Caco-2 (cell line): ENCODE measurements at regions not wholly inside any gene's neighbourhood (a gene's known extent, or its start where the extent isn't known, plus 50 kb on each side); places are given as distances from the start of the nearest gene placed in this dataset.

Experiments
- BruUV-seq: library from RNA; stranded (reverse); fragments of 400-500 nt; replicated peaks from 2 replicates; lab custom pipeline; 2021; lab: Mats Ljungman, UMichigan
- CTCF ChIA-PET: fragments of 300-600 bp; sonication (Branson Sonifier 250); formaldehyde crosslinking; loops from one replicate; lab custom pipeline; 2022; ENCODE audit warnings: antibody characterized with exemption; lab: Charles Lee
- POLR2A ChIA-PET: fragments of 300-600 bp; sonication (Branson Sonifier 250); formaldehyde crosslinking; loops from one replicate; lab custom pipeline; 2022; ENCODE audit warnings: antibody characterized with exemption; lab: Charles Lee
- DNase-seq, 2 experiments: peaks; one replicate each; pipeline versions ENCODE4 v3.0.0 to v3.0.0-alpha.2; 2020 to 2022
- H3K27me3 ChIP-seq: replicated peaks from 2 replicates; pipeline ENCODE4 v1.6.0; 2011; ENCODE audit warnings: low read length; ENCODE audit not compliant: control insufficient read depth, insufficient read depth
- H3K36me3 ChIP-seq: 2 replicates; pipeline ENCODE4 v1.5.1; 2011; ENCODE audit warnings: low read length; ENCODE audit not compliant: control insufficient read depth, insufficient read depth
- H3K4me1 ChIP-seq: fragments of 250-450 bp; sonication (Bioruptor Pico); 2 replicates; pipeline ENCODE4 v1.5.1; 2020; ENCODE audit warnings: mild to moderate bottlenecking
- H3K4me3 ChIP-seq: 2 replicates; pipeline ENCODE4 v1.5.1; 2011; ENCODE audit warnings: low read depth, mild to moderate bottlenecking, control low read depth, low read length
- H3K9me3 ChIP-seq: fragments of 250-450 bp; sonication (Bioruptor Pico); 2 replicates; pipeline ENCODE4 v1.5.1; 2020; ENCODE audit warnings: mild to moderate bottlenecking, moderate library complexity
- H3K27ac Mint-ChIP-seq: one replicate; pipeline ENCODE4 v1.8.0; 2022; ENCODE audit warnings: mixed read lengths; ENCODE audit not compliant: unreplicated experiment
- H3K27me3 Mint-ChIP-seq: one replicate; pipeline ENCODE4 v1.8.0; 2022; ENCODE audit warnings: mixed read lengths; ENCODE audit not compliant: insufficient read depth, unreplicated experiment
- H3K36me3 Mint-ChIP-seq: one replicate; pipeline ENCODE4 v1.8.0; 2022; ENCODE audit warnings: mild to moderate bottlenecking, mixed read lengths; ENCODE audit not compliant: insufficient read depth, unreplicated experiment
- H3K4me1 Mint-ChIP-seq: one replicate; pipeline ENCODE4 v1.8.0; 2022; ENCODE audit warnings: low read depth, mixed read lengths; ENCODE audit not compliant: unreplicated experiment
- H3K4me3 Mint-ChIP-seq: one replicate; pipeline ENCODE4 v1.8.0; 2022; ENCODE audit warnings: mild to moderate bottlenecking, moderate library complexity, mixed read lengths; ENCODE audit not compliant: unreplicated experiment
- H3K9me3 Mint-ChIP-seq: one replicate; pipeline ENCODE4 v1.8.0; 2022; ENCODE audit warnings: mixed read lengths; ENCODE audit not compliant: unreplicated experiment
- intact Hi-C: fragments of 100-400 bp; cut with micrococcal nuclease; formaldehyde crosslinking; loops from one replicate; pipeline ENCODE4 v1.10.0; 2022; ENCODE audit not compliant: unreplicated experiment
- TF ChIP-seq, protein P1 (sequence below), 2 experiments: fragments of 200-600 bp in 1 of 2; IDR thresholded peaks; 1 replicate in 1 of 2; 2 replicates in 1 of 2; pipeline versions ENCODE4 v1.5.1 to v1.8.0; 2011 to 2022; ENCODE audit warnings: antibody characterized with exemption in 1 of 2, control low read depth in 1 of 2, inconsistent platforms in 1 of 2, low read depth in 1 of 2, low read length in 1 of 2, mild to moderate bottlenecking in 1 of 2, moderate library complexity in 1 of 2; ENCODE audit not compliant: insufficient read depth in 1 of 2, severe bottlenecking in 1 of 2, unreplicated experiment in 1 of 2

DNA sequence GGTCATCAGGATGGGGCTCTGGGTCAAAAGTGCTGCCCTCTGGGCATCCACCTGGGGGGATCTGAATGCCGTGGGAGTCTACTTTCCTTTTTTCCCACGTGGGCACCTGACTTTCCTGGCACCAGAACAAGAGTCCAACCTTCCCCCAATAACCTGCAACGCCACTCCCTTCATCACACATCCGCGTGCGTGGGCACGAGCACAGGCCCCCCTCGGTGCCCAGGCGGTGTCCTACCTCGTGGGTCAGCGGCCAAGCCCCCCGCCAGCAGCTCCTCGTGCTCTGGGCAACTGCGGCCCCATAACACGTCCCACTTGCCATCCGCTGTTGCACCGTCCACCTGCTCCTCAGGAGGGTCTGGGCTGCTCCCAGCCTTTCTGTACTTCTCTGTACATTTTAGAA is 87.0 kb downstream of the YTHDF1 start:
- H3K4me3 ChIP-seq = no peak overlapping the region
- no peaks in the 10 kb centered on the region for H3K36me3 ChIP-seq
- no peaks in the 10 kb centered on the region for H3K4me1 ChIP-seq
- Mint-ChIP-seq H3K36me3 (no peaks in the 10 kb centered on the region), H3K4me1 (no peaks in the 10 kb centered on the region), H3K4me3 (no peak overlapping the region), H3K27ac (no peak overlapping the region), H3K27me3 (peaks cover 28% of the 10 kb centered on the region), H3K9me3 (no peaks in the 10 kb centered on the region)
- TF ChIP-seq, protein P1, sequence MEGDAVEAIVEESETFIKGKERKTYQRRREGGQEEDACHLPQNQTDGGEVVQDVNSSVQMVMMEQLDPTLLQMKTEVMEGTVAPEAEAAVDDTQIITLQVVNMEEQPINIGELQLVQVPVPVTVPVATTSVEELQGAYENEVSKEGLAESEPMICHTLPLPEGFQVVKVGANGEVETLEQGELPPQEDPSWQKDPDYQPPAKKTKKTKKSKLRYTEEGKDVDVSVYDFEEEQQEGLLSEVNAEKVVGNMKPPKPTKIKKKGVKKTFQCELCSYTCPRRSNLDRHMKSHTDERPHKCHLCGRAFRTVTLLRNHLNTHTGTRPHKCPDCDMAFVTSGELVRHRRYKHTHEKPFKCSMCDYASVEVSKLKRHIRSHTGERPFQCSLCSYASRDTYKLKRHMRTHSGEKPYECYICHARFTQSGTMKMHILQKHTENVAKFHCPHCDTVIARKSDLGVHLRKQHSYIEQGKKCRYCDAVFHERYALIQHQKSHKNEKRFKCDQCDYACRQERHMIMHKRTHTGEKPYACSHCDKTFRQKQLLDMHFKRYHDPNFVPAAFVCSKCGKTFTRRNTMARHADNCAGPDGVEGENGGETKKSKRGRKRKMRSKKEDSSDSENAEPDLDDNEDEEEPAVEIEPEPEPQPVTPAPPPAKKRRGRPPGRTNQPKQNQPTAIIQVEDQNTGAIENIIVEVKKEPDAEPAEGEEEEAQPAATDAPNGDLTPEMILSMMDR (IDR thresholded peaks at IDR 0.05; ENCODE audit: insufficient read depth in 1 of 2, low read depth in 1 of 2, low read length in 1 of 2, severe bottlenecking in 1 of 2, unreplicated experiment in 1 of 2) = no peak
- BruUV-seq = no TSS peak
- peak in 1 of 2 experiments; percentile 30 for DNase-seq
- H3K9me3 ChIP-seq = no peaks in the 10 kb centered on the region
- intact Hi-C loops = no loop called here
- CTCF ChIA-PET = no interaction called here
- H3K27me3 ChIP-seq = peaks cover 9% of the 10 kb centered on the region
- POLR2A ChIA-PET = no interaction called here

DNA sequence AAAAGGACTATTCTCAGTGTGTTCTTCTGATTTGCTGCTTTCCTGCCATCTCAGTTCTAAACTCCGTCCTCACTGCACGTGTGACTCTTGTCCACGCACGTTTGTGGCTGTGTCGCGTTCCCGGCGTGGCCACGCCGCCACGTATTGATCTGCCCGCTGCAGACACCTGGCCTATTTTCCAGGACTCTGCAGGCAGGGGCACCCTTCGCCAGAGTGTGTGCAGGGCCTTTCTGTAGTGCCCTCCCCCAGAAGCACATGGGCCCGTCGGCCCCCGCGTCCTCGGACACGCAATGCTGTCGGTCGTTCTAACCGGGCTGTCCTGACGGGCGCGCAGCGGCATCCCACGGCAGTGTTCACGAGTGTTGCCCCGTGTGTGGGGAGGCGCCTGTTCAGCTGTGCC is 87.6 kb downstream of the YTHDF1 start:
- H3K4me3 Mint-ChIP-seq = no peak overlapping the region
- H3K4me1 ChIP-seq = no peaks in the 10 kb centered on the region
- ChIA-PET CTCF (interaction anchor here (1.2 kb wide), 1 partner anchor 156 kb away, joined by 4 read pairs; no protein-coding TSS in a partner anchor), POLR2A (no interaction called here)
- BruUV-seq = no TSS peak
- H3K9me3 ChIP-seq = no peaks in the 10 kb centered on the region; the same call in 1 of the 2 replicates
- H3K9me3 Mint-ChIP-seq = no peaks in the 10 kb centered on the region
- peaks cover 9% of the 10 kb centered on the region for H3K27me3 ChIP-seq
- no peak overlapping the region for H3K4me3 ChIP-seq
- TF ChIP-seq, protein P1 (IDR thresholded peaks at IDR 0.05; ENCODE audit: insufficient read depth in 1 of 2, low read depth in 1 of 2, low read length in 1 of 2, severe bottlenecking in 1 of 2, unreplicated experiment in 1 of 2) = no peak
- no peaks in the 10 kb centered on the region for H3K36me3 ChIP-seq
- no peak overlapping the region for H3K27ac Mint-ChIP-seq
- no peaks in the 10 kb centered on the region for H3K4me1 Mint-ChIP-seq
- no peaks in the 10 kb centered on the region for H3K36me3 Mint-ChIP-seq
- peak in 1 of 2 experiments; percentile 40 for DNase-seq
- peaks cover 28% of the 10 kb centered on the region for H3K27me3 Mint-ChIP-seq
- intact Hi-C loops = no loop called here

DNA sequence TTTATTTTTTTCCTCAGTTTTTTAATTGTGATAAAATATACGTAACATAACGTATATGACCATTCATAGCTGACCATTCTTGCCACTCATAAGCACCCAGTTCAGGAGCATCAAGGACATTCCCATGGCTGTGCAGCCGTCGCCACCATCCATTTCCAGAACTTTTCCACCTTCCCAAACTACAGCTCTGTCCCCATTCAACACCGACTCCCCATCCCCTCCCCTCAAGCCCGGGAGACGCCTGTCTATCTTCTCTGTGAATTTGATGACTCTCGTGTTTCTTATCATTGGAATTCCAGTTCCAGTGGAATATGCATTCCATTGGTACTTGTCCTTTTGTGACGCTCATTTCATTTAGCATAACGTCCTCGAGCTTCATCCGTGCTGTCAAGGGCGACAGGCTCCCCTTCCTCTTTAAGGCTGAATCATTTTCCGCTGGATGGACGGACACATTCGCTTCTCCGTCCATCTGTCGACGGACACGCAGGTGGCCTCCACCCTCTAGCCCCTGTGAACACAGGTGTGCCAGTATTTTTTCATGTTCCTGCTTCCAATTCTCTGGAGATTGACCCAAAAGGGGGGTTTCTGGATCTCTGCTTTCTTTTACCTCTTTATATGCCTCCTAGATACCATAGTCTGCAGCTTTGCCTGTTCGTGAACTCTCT is 88.1 kb downstream of the YTHDF1 start:
- Mint-ChIP-seq H3K27me3 (peaks cover 28% of the 10 kb centered on the region), H3K4me3 (no peak overlapping the region), H3K9me3 (no peaks in the 10 kb centered on the region), H3K36me3 (no peaks in the 10 kb centered on the region), H3K4me1 (no peaks in the 10 kb centered on the region), H3K27ac (no peak overlapping the region)
- Histone ChIP-seq H3K36me3 (no peaks in the 10 kb centered on the region), H3K4me3 (no peak overlapping the region), H3K27me3 (peaks cover 9% of the 10 kb centered on the region), H3K4me1 (no peaks in the 10 kb centered on the region), H3K9me3 (no peaks in the 10 kb centered on the region; the same call in 1 of the 2 replicates)
- TF ChIP-seq, protein P1 (IDR thresholded peaks at IDR 0.05; ENCODE audit: insufficient read depth in 1 of 2, low read depth in 1 of 2, low read length in 1 of 2, severe bottlenecking in 1 of 2, unreplicated experiment in 1 of 2) = no peak
- intact Hi-C loops = no loop called here
- no TSS peak for BruUV-seq
- POLR2A ChIA-PET = no interaction called here
- peak in 1 of 2 experiments; percentile 32 for DNase-seq
- CTCF ChIA-PET = interaction anchor here (1.2 kb wide), 1 partner anchor 155 kb away, joined by 4 read pairs; no protein-coding TSS in a partner anchor
